ENCODE measurements at regions not wholly inside any gene's neighbourhood (a gene's known extent, or its start where the extent isn't known, plus 50 kb on each side); places are given as distances from the start of the nearest gene placed in this dataset.

- TF ChIP-seq THRA (IDR thresholded peaks at IDR 0.05), result no peak
- no peak for TF ChIP-seq MAFK (IDR thresholded peaks at IDR 0.05; ENCODE audit: low read length)
- no peak for TF ChIP-seq ZNF75A (CRISPR knock-in tag; IDR thresholded peaks at IDR 0.05)
- no peak for TF ChIP-seq HEY1 (CRISPR knock-in tag; IDR thresholded peaks at IDR 0.05; ENCODE audit: borderline replicate concordance)
Measured at GRCh38 chr14:31987721-31988120, 89.4 kb upstream of the ARHGAP5 start (continued).

GRCh38 chr14:31988244-31988643 is 88.9 kb upstream of the ARHGAP5 start:
- Histone ChIP-seq H3K27ac (ENCODE audit: extremely low read depth, low read depth, low read length) (no peak overlapping the region), H3K79me2 (ENCODE audit: control insufficient read depth, insufficient read depth, low read length) (no peaks in the 10 kb centered on the region), H3K4me1 (replicated peaks in 1 of 2; ENCODE audit: control insufficient read depth in 2 of 2, insufficient read depth in 2 of 2, low read length in 2 of 2) (no peaks in the 10 kb centered on the region; a peak in 1 of 5 replicates), H2AFZ (ENCODE audit: low read depth, low read length) (no peak overlapping the region), H3K27me3 (ENCODE audit: control insufficient read depth in 2 of 2, insufficient read depth in 2 of 2, low read length in 2 of 2) (no peaks in the 10 kb centered on the region), H3K4me2 (ENCODE audit: insufficient read depth, low read length) (no peak overlapping the region), H3K36me3 (ENCODE audit: control insufficient read depth, insufficient read depth, low read length) (no peaks in the 10 kb centered on the region), H3K9me1 (ENCODE audit: control insufficient read depth, insufficient read depth, low read length) (no peaks in the 10 kb centered on the region), H3K9me3 (replicated peaks; ENCODE audit: control insufficient read depth, insufficient read depth, low read depth, low read length) (no peaks in the 10 kb centered on the region), H3K9ac (ENCODE audit: insufficient read depth in 1 of 2, low read depth in 2 of 2, low read length in 2 of 2) (no peak overlapping the region), H3K4me3 (no peak overlapping the region), H4K20me1 (replicated peaks; ENCODE audit: control insufficient read depth, insufficient read depth, low read length) (no peaks in the 10 kb centered on the region)
- FAIRE-seq, result no peak
- ChIA-PET CTCF (ENCODE audit: low intra/inter-chr PET ratio) (no interaction called here), POLR2A (no interaction called here)
- DNase-seq (ENCODE audit: extremely low read depth in 1 of 4, low spot score in 3 of 4), result no peak
- ATAC-seq, result no peak
- TF ChIP-seq ZFP1 (CRISPR knock-in tag; IDR thresholded peaks at IDR 0.05), result no peak
- TF ChIP-seq TAL1 (IDR thresholded peaks at IDR 0.05), result no peak
- no peak for TF ChIP-seq ZNF512 (tag; IDR thresholded peaks at IDR 0.05)
- no peak for TF ChIP-seq WHSC1 (IDR thresholded peaks at IDR 0.05; ENCODE audit: low read length)
- TF ChIP-seq ZNF239 (CRISPR knock-in tag; IDR thresholded peaks at IDR 0.05), result no peak
- TF ChIP-seq POU5F1 (IDR thresholded peaks at IDR 0.05; ENCODE audit: borderline replicate concordance, low read depth, low read length, partially characterized antibody), result no peak
- TF ChIP-seq ZNF354B (CRISPR knock-in tag; IDR thresholded peaks at IDR 0.05), result no peak
- no peak for TF ChIP-seq ZNF609 (CRISPR knock-in tag; IDR thresholded peaks at IDR 0.05; ENCODE audit: borderline replicate concordance)
- no peak for TF ChIP-seq EP400 (IDR thresholded peaks at IDR 0.05)
- no peak for TF ChIP-seq CREB3 (tag; conservative IDR thresholded peaks at IDR 0.05; ENCODE audit: low read depth)
- in situ Hi-C loops (cut with MboI), result no loop called here
- intact Hi-C loops (cut with micrococcal nuclease), result no loop called here
- no TSS peak for BruUV-seq (replicated peaks)
- WGBS (ENCODE audit: insufficient coverage, low coverage, missing lambda C conversion rate), result 11% methylated on average over 1 of the region's 1 CpG
